PFSK-1 (cell line): ENCODE measurements at regions not wholly inside any gene's neighbourhood (a gene's known extent, or its start where the extent isn't known, plus 50 kb on each side); places are given as distances from the start of the nearest gene placed in this dataset.

Experiments used
- FOXP2 ChIP-seq: optimal IDR thresholded peaks from 2 replicates; pipeline ENCODE3; 2011; ENCODE audit warnings: borderline replicate concordance, control low read depth, inconsistent platforms; ENCODE audit not compliant: insufficient read depth; ENCODE audit errors: extremely low read length, extremely low read depth
- POLR2AphosphoS5 ChIP-seq: IDR thresholded peaks from 2 replicates; pipeline ENCODE4 v1.6.1; 2012; ENCODE audit warnings: low read depth, mild to moderate bottlenecking, control low read depth, low read length, moderate library complexity
- SIN3A ChIP-seq: IDR thresholded peaks from 2 replicates; pipeline ENCODE4 v1.6.1; 2012; ENCODE audit warnings: mild to moderate bottlenecking, low read length, moderate library complexity, borderline replicate concordance; ENCODE audit not compliant: insufficient read depth
- TAF1 ChIP-seq: IDR thresholded peaks from 2 replicates; pipeline ENCODE4 v1.6.1; 2012; ENCODE audit warnings: low read length, control low read depth, borderline replicate concordance; ENCODE audit not compliant: insufficient read depth
- TF ChIP-seq, protein P1 (sequence below), 2 experiments: IDR thresholded peaks; 2 replicates each; pipeline versions ENCODE4 v1.6.1 to v1.8.0; 2011 to 2012; ENCODE audit warnings: low read depth in 2 of 2, low read length in 2 of 2, control low read depth in 1 of 2, inconsistent platforms in 1 of 2, mild to moderate bottlenecking in 1 of 2, moderate library complexity in 1 of 2; ENCODE audit not compliant: insufficient read depth in 1 of 2

- TF ChIP-seq POLR2AphosphoS5 (no peak), FOXP2 (no peak), TAF1 (no peak), SIN3A (no peak)
- TF ChIP-seq, protein P1, sequence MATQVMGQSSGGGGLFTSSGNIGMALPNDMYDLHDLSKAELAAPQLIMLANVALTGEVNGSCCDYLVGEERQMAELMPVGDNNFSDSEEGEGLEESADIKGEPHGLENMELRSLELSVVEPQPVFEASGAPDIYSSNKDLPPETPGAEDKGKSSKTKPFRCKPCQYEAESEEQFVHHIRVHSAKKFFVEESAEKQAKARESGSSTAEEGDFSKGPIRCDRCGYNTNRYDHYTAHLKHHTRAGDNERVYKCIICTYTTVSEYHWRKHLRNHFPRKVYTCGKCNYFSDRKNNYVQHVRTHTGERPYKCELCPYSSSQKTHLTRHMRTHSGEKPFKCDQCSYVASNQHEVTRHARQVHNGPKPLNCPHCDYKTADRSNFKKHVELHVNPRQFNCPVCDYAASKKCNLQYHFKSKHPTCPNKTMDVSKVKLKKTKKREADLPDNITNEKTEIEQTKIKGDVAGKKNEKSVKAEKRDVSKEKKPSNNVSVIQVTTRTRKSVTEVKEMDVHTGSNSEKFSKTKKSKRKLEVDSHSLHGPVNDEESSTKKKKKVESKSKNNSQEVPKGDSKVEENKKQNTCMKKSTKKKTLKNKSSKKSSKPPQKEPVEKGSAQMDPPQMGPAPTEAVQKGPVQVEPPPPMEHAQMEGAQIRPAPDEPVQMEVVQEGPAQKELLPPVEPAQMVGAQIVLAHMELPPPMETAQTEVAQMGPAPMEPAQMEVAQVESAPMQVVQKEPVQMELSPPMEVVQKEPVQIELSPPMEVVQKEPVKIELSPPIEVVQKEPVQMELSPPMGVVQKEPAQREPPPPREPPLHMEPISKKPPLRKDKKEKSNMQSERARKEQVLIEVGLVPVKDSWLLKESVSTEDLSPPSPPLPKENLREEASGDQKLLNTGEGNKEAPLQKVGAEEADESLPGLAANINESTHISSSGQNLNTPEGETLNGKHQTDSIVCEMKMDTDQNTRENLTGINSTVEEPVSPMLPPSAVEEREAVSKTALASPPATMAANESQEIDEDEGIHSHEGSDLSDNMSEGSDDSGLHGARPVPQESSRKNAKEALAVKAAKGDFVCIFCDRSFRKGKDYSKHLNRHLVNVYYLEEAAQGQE (IDR thresholded peaks at IDR 0.05; ENCODE audit: insufficient read depth in 1 of 2, low read depth in 2 of 2, low read length in 2 of 2) = no peak
These were observed 235.2 kb downstream of the BCL11B start for GRCh38 chr14:99036611-99037293.

DNA sequence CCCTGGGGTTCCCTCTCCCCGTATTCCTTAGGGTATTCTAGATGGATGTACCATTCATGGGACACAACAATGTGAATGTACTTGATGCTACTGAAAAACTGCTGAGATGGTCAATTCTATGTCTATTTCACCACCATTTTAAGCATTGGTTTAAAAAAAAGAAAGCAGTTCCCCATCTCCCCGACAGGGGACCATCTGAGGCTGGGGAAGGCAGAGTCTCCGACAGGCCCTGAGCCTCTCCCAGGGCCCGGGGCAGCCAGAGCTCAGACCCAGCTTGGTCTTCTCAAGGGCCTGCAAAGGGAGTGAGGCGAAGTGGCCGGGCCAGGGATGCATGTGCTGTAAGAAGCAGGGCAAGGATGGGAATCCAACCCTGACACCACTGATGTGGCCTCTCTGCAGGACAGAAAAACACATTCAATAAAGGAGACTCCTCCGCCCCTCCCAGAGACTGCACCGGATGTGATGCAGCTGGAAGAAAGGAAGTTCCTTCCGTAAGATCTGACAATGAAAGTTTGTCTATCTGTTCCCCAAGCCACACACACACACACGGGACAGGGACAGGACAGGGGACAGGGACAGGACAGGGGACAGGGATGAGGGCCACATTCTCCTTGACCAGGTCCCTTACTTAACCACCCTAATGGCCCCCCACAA lies 234.1 kb downstream of the BCL11B start:
- no peak for TF ChIP-seq POLR2AphosphoS5
- no peak for TF ChIP-seq SIN3A
- TF ChIP-seq, protein P1 (IDR thresholded peaks at IDR 0.05; ENCODE audit: insufficient read depth in 1 of 2, low read depth in 2 of 2, low read length in 2 of 2) = no peak
- TF ChIP-seq TAF1 = no peak
- TF ChIP-seq FOXP2 = no peak

DNA sequence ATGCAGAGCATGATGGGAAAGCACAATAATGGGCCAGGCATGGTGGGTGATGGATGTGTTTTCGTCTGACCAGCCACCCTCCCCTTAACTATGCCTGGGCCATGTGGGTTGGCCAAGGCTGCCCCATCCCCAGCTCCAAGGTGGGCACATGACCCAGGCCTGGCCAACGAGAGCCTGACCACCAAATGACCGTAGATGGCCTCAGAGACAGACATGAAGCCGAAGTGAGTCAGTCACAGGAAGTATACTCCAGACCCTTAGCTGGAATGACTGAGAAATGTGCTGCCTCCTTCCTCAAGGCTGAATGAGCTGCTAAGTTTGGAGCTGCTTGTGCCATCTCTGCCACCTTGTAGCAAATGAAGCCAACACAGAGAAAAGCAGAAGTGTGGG lies 233.6 kb downstream of the BCL11B start:
- no peak for TF ChIP-seq TAF1
- TF ChIP-seq POLR2AphosphoS5 = no peak
- TF ChIP-seq, protein P1 (IDR thresholded peaks at IDR 0.05; ENCODE audit: insufficient read depth in 1 of 2, low read depth in 2 of 2, low read length in 2 of 2) = no peak
- TF ChIP-seq SIN3A = no peak
- TF ChIP-seq FOXP2 = no peak

DNA sequence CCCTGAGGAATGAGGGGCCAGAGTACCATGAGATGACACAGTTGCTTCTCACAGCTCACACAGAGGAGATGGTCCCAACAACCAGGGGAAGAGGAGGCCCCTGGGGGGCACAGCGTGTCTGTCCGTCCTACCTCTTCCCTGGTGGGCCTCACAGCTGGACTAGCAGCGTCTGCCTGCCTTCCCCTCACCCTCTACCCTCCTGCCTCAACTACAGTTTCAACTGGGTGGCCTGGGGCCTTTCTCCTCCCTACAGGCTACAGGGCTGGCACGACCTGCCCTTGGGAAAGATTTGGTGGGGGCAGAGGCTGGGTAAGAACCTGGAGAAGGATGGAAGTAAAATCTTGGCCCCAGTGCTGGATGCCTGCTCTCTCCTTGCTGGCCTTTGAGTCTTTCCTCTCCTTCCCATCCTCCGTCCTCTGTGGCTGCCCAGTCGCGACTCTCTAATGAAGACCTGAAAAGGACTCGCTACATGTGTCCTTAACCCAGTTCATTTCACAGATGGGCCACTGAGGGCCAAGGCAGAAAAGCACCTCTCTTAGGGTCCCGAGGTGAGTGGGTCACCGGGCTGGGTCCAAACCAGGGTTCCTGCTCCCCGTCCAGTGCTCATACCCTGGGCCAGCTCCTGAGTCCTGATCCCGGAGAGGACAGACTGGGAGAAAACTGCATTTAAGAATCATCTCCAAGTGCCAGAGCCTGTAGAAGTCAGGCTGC lies 232.5 kb downstream of the BCL11B start:
- TF ChIP-seq FOXP2 = no peak
- TF ChIP-seq, protein P1 (IDR thresholded peaks at IDR 0.05; ENCODE audit: insufficient read depth in 1 of 2, low read depth in 2 of 2, low read length in 2 of 2) = no peak
- no peak for TF ChIP-seq SIN3A
- TF ChIP-seq TAF1 = no peak
- TF ChIP-seq POLR2AphosphoS5 = no peak
